Tibial nerve (tissue), 4 donors: ENCODE measurements at regions not wholly inside any gene's neighbourhood (a gene's known extent, or its start where the extent isn't known, plus 50 kb on each side); places are given as distances from the start of the nearest gene placed in this dataset.

ENCODE experiments used
- DNase-seq, 2 donors: peaks; one replicate each; pipeline ENCODE4 v3.0.0-alpha.2; 2019; ENCODE audit warnings: low spot score in 2 of 2
- H3K27ac ChIP-seq, 4 donors: fragments of 200-600 bp; sonication (generic) in 3 of 4; one replicate each; pipeline ENCODE4 v1.5.1; 2017 to 2019; ENCODE audit warnings: mild to moderate bottlenecking in 1 of 4
- H3K27me3 ChIP-seq, 2 donors: fragments of 200-600 bp; sonication (generic) in 1 of 2; one replicate each; pipeline versions ENCODE4 v1.5.1 to v1.6.0; 2017 to 2019
- H3K36me3 ChIP-seq, 3 donors: fragments of 200-600 bp; sonication (generic); one replicate each; pipeline ENCODE4 v1.5.1; 2018 to 2019
- H3K4me1 ChIP-seq, 4 donors: fragments of 200-600 bp; sonication (generic) in 3 of 4; one replicate each; pipeline ENCODE4 v1.5.1; 2017 to 2019
- H3K4me3 ChIP-seq, 4 donors: fragments of 200-600 bp; sonication (generic) in 3 of 4; one replicate each; pipeline ENCODE4 v1.5.1; 2017 to 2019; ENCODE audit warnings: mild to moderate bottlenecking in 1 of 4, moderate library complexity in 1 of 4
- H3K9me3 ChIP-seq, 4 donors: fragments of 200-600 bp; sonication (generic) in 3 of 4; one replicate each; pipeline ENCODE4 v1.5.1; 2017 to 2019
- EP300 ChIP-seq, 2 donors: sonication (generic); formaldehyde crosslinking; IDR thresholded peaks; one replicate each; pipeline ENCODE4 v1.6.1; 2017; ENCODE audit warnings: antibody characterized with exemption in 2 of 2, mild to moderate bottlenecking in 1 of 2
- POLR2A ChIP-seq, 2 donors: fragments of 450-650 bp; IDR thresholded peaks; one replicate each; pipeline ENCODE4 v1.6.1; 2017; ENCODE audit warnings: antibody characterized with exemption in 2 of 2, mild to moderate bottlenecking in 2 of 2, moderate library complexity in 2 of 2
- WGBS, 2 donors: methylation state at CpG; one replicate each; pipeline ENCODE4 v1.1.5; 2018; 5-methylcytosine and 5-hydroxymethylcytosine counted together
- TF ChIP-seq, protein P1 (sequence below), 5 experiments: fragments of 200-600 bp in 3 of 5; fragments of 450-650 bp in 2 of 5; sonication (generic) in 3 of 5; IDR thresholded peaks; one replicate each; pipeline ENCODE4 v1.5.1; 2016 to 2019; ENCODE audit warnings: antibody characterized with exemption in 5 of 5, mild to moderate bottlenecking in 3 of 5, moderate library complexity in 2 of 5

DNA sequence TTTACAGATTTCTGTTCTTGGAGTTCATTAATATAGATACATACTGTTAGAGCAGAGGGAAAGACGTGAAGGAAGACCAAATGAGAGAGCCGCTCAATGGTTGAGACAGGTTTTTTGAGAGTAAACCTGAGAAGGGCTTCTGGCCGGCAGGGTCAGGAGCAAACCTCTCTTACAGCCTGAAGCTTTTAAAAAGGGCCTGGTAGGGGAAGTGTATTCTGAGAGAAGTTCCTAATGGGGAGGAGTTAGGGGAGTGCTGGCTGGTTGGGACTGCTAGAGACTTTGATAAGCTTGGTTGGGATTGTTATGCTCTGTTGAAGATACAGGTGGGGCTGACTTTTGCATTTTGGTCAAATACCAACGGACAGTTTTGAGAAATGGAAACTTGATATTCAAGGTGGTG, 186.8 kb upstream of the PABPC4L start:
- Histone ChIP-seq H3K4me1 (no peaks in the 10 kb centered on the region), H3K27ac (no peak overlapping the region), H3K9me3 (no peaks in the 10 kb centered on the region), H3K36me3 (no peaks in the 10 kb centered on the region), H3K27me3 (no peaks in the 10 kb centered on the region), H3K4me3 (no peak overlapping the region)
- 72 to 78% methylated on average over 4 of the region's 4 CpGs for WGBS, 2 donors
- DNase-seq = no peak
- TF ChIP-seq EP300 (IDR thresholded peaks at IDR 0.05) (no peak), POLR2A (IDR thresholded peaks at IDR 0.05) (no peak)
- TF ChIP-seq, protein P1, sequence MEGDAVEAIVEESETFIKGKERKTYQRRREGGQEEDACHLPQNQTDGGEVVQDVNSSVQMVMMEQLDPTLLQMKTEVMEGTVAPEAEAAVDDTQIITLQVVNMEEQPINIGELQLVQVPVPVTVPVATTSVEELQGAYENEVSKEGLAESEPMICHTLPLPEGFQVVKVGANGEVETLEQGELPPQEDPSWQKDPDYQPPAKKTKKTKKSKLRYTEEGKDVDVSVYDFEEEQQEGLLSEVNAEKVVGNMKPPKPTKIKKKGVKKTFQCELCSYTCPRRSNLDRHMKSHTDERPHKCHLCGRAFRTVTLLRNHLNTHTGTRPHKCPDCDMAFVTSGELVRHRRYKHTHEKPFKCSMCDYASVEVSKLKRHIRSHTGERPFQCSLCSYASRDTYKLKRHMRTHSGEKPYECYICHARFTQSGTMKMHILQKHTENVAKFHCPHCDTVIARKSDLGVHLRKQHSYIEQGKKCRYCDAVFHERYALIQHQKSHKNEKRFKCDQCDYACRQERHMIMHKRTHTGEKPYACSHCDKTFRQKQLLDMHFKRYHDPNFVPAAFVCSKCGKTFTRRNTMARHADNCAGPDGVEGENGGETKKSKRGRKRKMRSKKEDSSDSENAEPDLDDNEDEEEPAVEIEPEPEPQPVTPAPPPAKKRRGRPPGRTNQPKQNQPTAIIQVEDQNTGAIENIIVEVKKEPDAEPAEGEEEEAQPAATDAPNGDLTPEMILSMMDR (IDR thresholded peaks at IDR 0.05) = no peak

- Histone ChIP-seq H3K9me3 (no peaks in the 10 kb centered on the region), H3K4me1 (no peaks in the 10 kb centered on the region), H3K36me3 (no peaks in the 10 kb centered on the region), H3K27ac (no peak overlapping the region), H3K27me3 (no peaks in the 10 kb centered on the region), H3K4me3 (no peak overlapping the region)
- TF ChIP-seq POLR2A (IDR thresholded peaks at IDR 0.05) (no peak), EP300 (IDR thresholded peaks at IDR 0.05) (no peak)
- TF ChIP-seq, protein P1 (IDR thresholded peaks at IDR 0.05) = no peak
- no peak for DNase-seq
These were observed 181.1 kb upstream of the PABPC4L start for GRCh38 chr4:134382478-134383227.

- no peaks in the 10 kb centered on the region for H3K9me3 ChIP-seq
- H3K27me3 ChIP-seq = no peaks in the 10 kb centered on the region
- H3K36me3 ChIP-seq = no peaks in the 10 kb centered on the region
- TF ChIP-seq EP300 (IDR thresholded peaks at IDR 0.05) (no peak), POLR2A (IDR thresholded peaks at IDR 0.05) (no peak)
- TF ChIP-seq, protein P1 (IDR thresholded peaks at IDR 0.05) = no peak
- H3K4me3 ChIP-seq = no peak overlapping the region
- no peak overlapping the region for H3K27ac ChIP-seq
- H3K4me1 ChIP-seq = no peaks in the 10 kb centered on the region
- no peak for DNase-seq
These were observed 174.2 kb upstream of the PABPC4L start for GRCh38 chr4:134375775-134376174.

- 63 to 69% methylated on average over 1 of the region's 1 CpG for WGBS, 2 donors
- no peak for DNase-seq
- no peaks in the 10 kb centered on the region for H3K9me3 ChIP-seq
- H3K27ac ChIP-seq = no peak overlapping the region
- no peaks in the 10 kb centered on the region for H3K4me1 ChIP-seq
- TF ChIP-seq POLR2A (IDR thresholded peaks at IDR 0.05) = no peak
- H3K27me3 ChIP-seq = no peaks in the 10 kb centered on the region
- no peak overlapping the region for H3K4me3 ChIP-seq
- no peaks in the 10 kb centered on the region for H3K36me3 ChIP-seq
These were observed 164.3 kb upstream of the PABPC4L start for GRCh38 chr4:134365852-134366251.

DNA sequence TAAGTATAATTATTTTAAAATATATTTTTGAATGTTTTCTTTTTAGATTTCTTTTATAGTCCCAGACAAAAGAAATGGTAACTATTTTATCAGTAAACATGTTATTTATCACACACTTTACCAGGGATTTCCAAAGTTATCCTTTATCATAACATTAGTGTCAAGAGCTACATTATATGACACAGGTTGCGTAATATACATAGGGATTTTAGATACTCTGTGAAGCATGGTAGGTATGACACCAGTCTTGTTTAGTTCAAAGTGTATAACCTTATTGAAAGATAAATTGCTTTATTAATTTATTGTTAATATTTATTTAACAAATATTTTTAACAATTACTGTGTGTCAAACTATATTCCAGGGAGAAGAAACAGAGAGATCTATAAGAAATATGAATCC, 163.3 kb upstream of the PABPC4L start:
- Histone ChIP-seq H3K27ac (no peak overlapping the region), H3K36me3 (no peaks in the 10 kb centered on the region), H3K9me3 (no peaks in the 10 kb centered on the region), H3K4me3 (no peak overlapping the region), H3K4me1 (no peaks in the 10 kb centered on the region), H3K27me3 (no peaks in the 10 kb centered on the region)
- DNase-seq = no peak
- TF ChIP-seq EP300 (IDR thresholded peaks at IDR 0.05) (no peak), POLR2A (IDR thresholded peaks at IDR 0.05) (no peak)
- TF ChIP-seq, protein P1 (IDR thresholded peaks at IDR 0.05) = no peak
- WGBS, 2 donors = 99 to 100% methylated on average over 1 of the region's 1 CpG

DNA sequence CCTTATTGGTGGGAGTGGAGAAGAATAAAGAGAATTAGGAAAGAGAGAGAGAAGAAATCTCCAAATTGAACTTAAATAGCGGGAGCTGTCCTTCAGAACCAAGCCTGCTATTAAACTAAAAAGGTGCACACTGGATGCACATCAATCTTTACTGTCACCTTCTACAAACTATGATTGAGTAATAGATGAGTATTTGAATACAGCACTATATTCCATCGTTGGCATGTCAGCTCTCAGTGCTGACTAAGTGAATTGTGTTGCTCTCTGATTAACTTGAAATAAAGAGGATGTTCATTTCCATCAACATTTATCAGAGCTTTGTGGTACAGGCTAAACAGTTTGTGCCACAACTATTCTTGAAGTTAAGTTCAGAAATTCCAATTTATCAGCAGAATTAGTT, 143.7 kb upstream of the PABPC4L start:
- Histone ChIP-seq H3K4me3 (no peak overlapping the region), H3K4me1 (no peaks in the 10 kb centered on the region), H3K36me3 (no peaks in the 10 kb centered on the region), H3K9me3 (no peaks in the 10 kb centered on the region), H3K27ac (no peak overlapping the region), H3K27me3 (no peaks in the 10 kb centered on the region)
- TF ChIP-seq EP300 (IDR thresholded peaks at IDR 0.05) (no peak), POLR2A (IDR thresholded peaks at IDR 0.05) (no peak)
- TF ChIP-seq, protein P1 (IDR thresholded peaks at IDR 0.05) = no peak
- DNase-seq = no peak
- WGBS, 2 donors = 67 to 73% methylated on average over 2 of the region's 2 CpGs
